ENCODE measurements at regions not wholly inside any gene's neighbourhood (a gene's known extent, or its start where the extent isn't known, plus 50 kb on each side); places are given as distances from the start of the nearest gene placed in this dataset.

- DNase-seq (ENCODE audit: low spot score), result no peak
- peaks cover 4% of the 10 kb centered on the region for H3K27me3 Mint-ChIP-seq (ENCODE audit: unreplicated experiment)
- no peak for TF ChIP-seq CTCF (IDR thresholded peaks at IDR 0.05; ENCODE audit: unreplicated experiment)
- no peaks in the 10 kb centered on the region for H3K9me3 Mint-ChIP-seq (ENCODE audit: unreplicated experiment)
- peak overlapping the region; percentile 1 for H3K27ac Mint-ChIP-seq (ENCODE audit: unreplicated experiment)
- no peak overlapping the region for H3K4me3 Mint-ChIP-seq (ENCODE audit: unreplicated experiment)
- H3K4me1 Mint-ChIP-seq (ENCODE audit: unreplicated experiment), result peaks cover 10% of the 10 kb centered on the region
- no peaks in the 10 kb centered on the region for H3K36me3 Mint-ChIP-seq (ENCODE audit: low read depth, unreplicated experiment)
These were observed 88.6 kb upstream of the DAZL start for GRCh38 chr3:16693820-16694219.

GRCh38 chr3:16695710-16696109 is 90.5 kb upstream of the DAZL start:
- peaks cover 5% of the 10 kb centered on the region for H3K27me3 Mint-ChIP-seq (ENCODE audit: unreplicated experiment)
- no peaks in the 10 kb centered on the region for H3K9me3 Mint-ChIP-seq (ENCODE audit: unreplicated experiment)
- no peaks in the 10 kb centered on the region for H3K36me3 Mint-ChIP-seq (ENCODE audit: low read depth, unreplicated experiment)
- peaks cover 10% of the 10 kb centered on the region for H3K4me1 Mint-ChIP-seq (ENCODE audit: unreplicated experiment)
- no peak for DNase-seq (ENCODE audit: low spot score)
- no peak overlapping the region for H3K4me3 Mint-ChIP-seq (ENCODE audit: unreplicated experiment)
- TF ChIP-seq CTCF (IDR thresholded peaks at IDR 0.05; ENCODE audit: unreplicated experiment), result no peak
- H3K27ac Mint-ChIP-seq (ENCODE audit: unreplicated experiment), result no peak overlapping the region

GRCh38 chr3:16697443-16698147 is 92.4 kb upstream of the DAZL start:
- Mint-ChIP-seq H3K9me3 (ENCODE audit: unreplicated experiment) (no peaks in the 10 kb centered on the region), H3K36me3 (ENCODE audit: low read depth, unreplicated experiment) (no peaks in the 10 kb centered on the region), H3K4me3 (ENCODE audit: unreplicated experiment) (no peak overlapping the region), H3K27ac (ENCODE audit: unreplicated experiment) (no peak overlapping the region), H3K27me3 (ENCODE audit: unreplicated experiment) (peaks cover 5% of the 10 kb centered on the region), H3K4me1 (ENCODE audit: unreplicated experiment) (peaks cover 19% of the 10 kb centered on the region)
- TF ChIP-seq CTCF (IDR thresholded peaks at IDR 0.05; ENCODE audit: unreplicated experiment), result no peak
- no peak for DNase-seq (ENCODE audit: low spot score)

GRCh38 chr3:16700651-16701050 is 95.4 kb upstream of the DAZL start:
- Mint-ChIP-seq H3K27ac (ENCODE audit: unreplicated experiment) (no peak overlapping the region), H3K27me3 (ENCODE audit: unreplicated experiment) (peaks cover 2% of the 10 kb centered on the region), H3K4me1 (ENCODE audit: unreplicated experiment) (peaks cover 9% of the 10 kb centered on the region), H3K9me3 (ENCODE audit: unreplicated experiment) (no peaks in the 10 kb centered on the region), H3K4me3 (ENCODE audit: unreplicated experiment) (no peak overlapping the region), H3K36me3 (ENCODE audit: low read depth, unreplicated experiment) (no peaks in the 10 kb centered on the region)
- no peak for DNase-seq (ENCODE audit: low spot score)
- no peak for TF ChIP-seq CTCF (IDR thresholded peaks at IDR 0.05; ENCODE audit: unreplicated experiment)

GRCh38 chr3:16704941-16705340 is 99.7 kb upstream of the DAZL start:
- no peak overlapping the region for H3K27ac Mint-ChIP-seq (ENCODE audit: unreplicated experiment)
- TF ChIP-seq CTCF (IDR thresholded peaks at IDR 0.05; ENCODE audit: unreplicated experiment), result no peak
- no peak overlapping the region for H3K4me3 Mint-ChIP-seq (ENCODE audit: unreplicated experiment)
- H3K4me1 Mint-ChIP-seq (ENCODE audit: unreplicated experiment), result peaks cover 9% of the 10 kb centered on the region
- no peaks in the 10 kb centered on the region for H3K27me3 Mint-ChIP-seq (ENCODE audit: unreplicated experiment)
- DNase-seq (ENCODE audit: low spot score), result no peak
- H3K36me3 Mint-ChIP-seq (ENCODE audit: low read depth, unreplicated experiment), result no peaks in the 10 kb centered on the region
- no peaks in the 10 kb centered on the region for H3K9me3 Mint-ChIP-seq (ENCODE audit: unreplicated experiment)
